ENCODE measurements at regions not wholly inside any gene's neighbourhood (a gene's known extent, or its start where the extent isn't known, plus 50 kb on each side); places are given as distances from the start of the nearest gene placed in this dataset.
"Not testable (repeated sequence)": the region's sequence is repeated elsewhere in the genome, so short reads cannot be mapped to it uniquely, and the experiment has no call there.

DNA sequence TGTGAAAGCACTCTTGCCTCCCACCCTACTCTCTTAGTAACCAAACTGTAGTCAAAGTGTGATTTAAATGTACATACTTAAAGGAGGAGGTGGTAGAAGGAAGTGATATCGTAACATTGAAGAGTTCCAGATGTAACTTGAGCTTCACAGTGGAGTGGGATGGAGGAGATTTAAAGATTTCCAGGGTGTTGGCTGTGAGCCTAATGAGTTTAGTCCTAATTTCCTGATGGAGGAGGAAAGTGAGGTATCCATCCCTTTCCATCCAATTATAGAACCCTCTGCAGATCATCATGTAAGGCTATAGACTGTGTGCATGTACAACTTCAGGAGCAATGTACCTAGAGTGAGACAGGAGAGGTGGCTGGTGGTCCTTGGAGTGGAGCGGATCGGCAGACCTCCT, 1163.9 kb upstream of the SEMA6A start:
- FAIRE-seq = no peak
- DNase-seq (ENCODE audit: low spot score) = no peak

DNA sequence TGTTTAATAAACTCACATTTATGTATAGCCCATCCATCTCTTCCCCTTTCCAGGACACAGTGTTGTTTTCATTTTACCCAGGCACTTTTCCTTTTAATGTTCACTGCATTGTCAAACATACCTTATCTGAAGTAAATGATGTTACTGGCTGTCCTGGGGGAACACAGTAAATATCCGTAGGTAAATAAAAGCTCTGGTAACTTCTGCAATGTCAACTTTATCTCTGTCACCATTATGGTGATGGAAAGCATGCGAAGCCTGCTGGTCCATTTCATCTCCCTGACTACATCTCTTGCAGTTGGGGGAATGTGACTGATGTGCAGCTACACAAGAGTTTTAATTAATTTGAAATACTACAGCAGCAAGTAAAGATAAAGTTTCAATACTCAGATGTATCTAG, 1162.1 kb upstream of the SEMA6A start:
- no peak for DNase-seq (ENCODE audit: low spot score)
- FAIRE-seq = no peak

GRCh38 chr5:117734056-117734455, 1159.4 kb upstream of the SEMA6A start:
- FAIRE-seq (no peak), DNase-seq (ENCODE audit: low spot score) (no peak)

DNA sequence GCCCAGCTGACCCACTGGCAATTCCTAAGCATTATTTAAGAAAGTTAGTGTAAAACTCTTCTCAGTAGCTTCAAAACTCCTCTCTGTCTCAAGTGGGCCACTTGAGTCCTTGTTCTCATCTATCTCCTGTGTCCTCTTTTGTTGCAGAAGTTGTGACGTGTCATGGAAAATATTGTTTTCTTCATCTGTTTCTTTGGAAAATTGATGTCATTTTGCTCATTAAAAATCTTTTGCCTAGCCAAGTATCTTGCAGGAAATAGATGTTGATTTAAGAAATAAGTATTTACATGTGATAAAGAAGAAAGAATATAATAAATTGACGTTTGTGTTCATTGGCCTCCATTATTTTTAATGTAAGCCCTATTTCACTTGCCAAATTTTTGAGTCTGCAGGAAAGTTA, 1158.4 kb upstream of the SEMA6A start:
- FAIRE-seq (no peak), DNase-seq (ENCODE audit: low spot score) (no peak)

DNA sequence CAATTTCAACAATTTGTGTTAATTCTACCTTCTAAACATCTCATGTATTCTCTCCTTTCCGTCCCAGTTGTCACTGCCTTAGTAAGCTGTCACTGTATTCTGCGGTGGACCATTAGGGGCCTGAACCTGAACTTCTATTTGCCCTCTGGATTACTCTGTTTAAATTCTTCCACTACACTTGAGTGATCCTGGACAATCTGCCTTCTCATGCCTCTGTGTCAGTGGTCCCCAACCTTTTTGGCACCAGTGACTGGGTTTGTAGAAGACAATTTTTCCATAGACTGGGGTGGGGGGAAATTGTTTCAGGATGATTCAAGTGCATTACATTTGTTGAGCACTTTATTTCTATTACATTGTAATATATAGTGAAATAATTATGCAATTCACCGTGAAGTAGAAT, 1157.6 kb upstream of the SEMA6A start:
- no peak for FAIRE-seq
- no peak for DNase-seq (ENCODE audit: low spot score)

DNA sequence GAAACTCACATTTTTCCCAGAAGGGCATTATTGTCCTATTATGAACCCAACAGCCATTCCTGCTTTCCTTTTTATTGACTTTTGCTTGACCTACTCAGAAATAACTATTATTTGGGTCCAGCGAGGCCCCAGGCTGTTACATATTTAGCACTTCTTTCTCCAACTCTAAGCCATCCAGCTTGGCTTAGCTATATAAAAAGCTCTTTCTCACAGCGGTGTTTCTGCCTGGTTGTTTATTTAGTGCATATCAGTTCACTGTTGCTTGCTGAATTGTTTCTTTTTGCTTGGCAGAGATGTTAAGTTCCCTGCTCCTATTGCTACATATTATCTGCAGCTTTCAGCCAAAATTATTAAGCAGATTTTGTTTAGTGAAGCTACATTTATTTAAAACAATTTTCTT, 1156.8 kb upstream of the SEMA6A start:
- FAIRE-seq (no peak), DNase-seq (ENCODE audit: low spot score) (no peak)

GRCh38 chr5:117720784-117721183, 1146.2 kb upstream of the SEMA6A start:
- not testable (repeated sequence) for DNase-seq (ENCODE audit: low spot score); FAIRE-seq

GRCh38 chr5:117719413-117719812, 1144.8 kb upstream of the SEMA6A start:
- no peak for FAIRE-seq
- no peak for DNase-seq (ENCODE audit: low spot score)

DNA sequence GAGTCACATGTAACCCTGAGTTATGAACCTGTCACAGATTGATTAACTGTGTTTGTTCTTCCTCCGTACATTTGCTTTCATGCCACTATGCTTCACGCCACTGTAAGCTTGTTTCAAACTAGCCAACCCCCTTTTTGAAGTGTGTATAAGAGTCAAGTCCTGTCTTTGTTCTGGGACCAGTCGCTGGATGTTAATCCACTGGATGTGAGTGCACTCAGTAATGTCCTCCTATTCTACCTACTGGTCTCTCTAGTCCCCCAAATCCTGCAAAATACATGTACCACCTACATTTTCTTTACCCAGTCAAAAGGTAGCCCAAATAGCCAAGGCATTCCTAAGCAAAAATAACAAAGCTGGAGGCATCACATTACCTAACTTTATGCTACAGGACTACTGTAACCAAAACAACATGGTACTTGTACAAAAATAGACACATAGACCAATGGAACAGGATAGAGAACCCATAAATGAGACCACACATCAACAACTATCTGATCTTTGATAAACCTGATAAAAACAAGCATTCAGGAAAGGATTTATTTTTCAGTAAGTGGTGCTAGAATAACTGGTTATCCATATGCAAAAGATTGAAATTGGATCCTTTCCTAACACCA, 1139.1 kb upstream of the SEMA6A start:
- DNase-seq (ENCODE audit: low spot score) (no peak), FAIRE-seq (no peak)

- FAIRE-seq (no peak), DNase-seq (ENCODE audit: low spot score) (no peak)
Observed at GRCh38 chr5:117701062-117701461, 1126.4 kb upstream of the SEMA6A start.

DNA sequence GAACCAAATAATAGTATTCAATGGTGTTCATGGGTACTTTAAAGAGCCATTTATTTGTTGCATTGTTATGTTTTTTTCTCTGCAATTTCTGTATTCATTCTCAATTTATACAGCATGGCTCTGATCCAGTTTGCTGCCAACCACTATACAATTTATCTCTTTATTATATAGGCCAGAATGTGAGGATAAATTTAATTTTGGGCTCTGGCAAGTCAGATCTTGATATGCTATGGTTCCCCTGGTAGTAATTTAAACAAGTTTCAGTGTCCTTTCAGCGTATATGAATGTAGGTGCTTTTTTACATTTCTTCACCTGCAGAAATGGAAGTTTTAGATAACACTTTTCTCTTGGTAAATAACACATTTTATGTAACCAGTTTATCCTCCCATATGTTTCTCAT, 1118.0 kb upstream of the SEMA6A start:
- no peak for DNase-seq (ENCODE audit: low spot score)
- no peak for FAIRE-seq

GRCh38 chr5:117691081-117691870, 1116.7 kb upstream of the SEMA6A start:
- no peak for DNase-seq (ENCODE audit: low spot score)

GRCh38 chr5:117690612-117691011, 1116.0 kb upstream of the SEMA6A start:
- FAIRE-seq = no peak
- no peak for DNase-seq (ENCODE audit: low spot score)

More at GRCh38 chr5:117691081-117691870, 1116.7 kb upstream of the SEMA6A start:
- FAIRE-seq = no peak

DNA sequence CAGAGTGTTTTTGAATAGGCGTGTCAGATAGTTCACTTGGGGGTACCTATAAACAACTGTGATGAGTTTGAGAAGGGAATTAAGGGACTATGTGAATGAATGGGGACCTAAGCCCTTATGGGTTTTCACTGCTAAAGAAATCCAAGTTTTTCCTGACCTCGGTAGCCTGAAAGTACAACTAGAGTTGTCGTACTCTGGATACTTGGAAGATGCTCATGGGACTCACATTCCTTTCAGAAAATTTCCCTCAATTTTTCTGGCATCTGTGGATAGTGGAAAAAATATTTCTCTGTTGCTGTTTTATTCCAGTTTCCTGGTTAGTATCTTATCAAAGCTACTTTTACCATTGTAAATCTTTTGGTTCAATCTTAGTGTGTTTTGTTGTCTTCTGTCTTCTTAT, 1112.3 kb upstream of the SEMA6A start:
- no peak for DNase-seq (ENCODE audit: low spot score)
- FAIRE-seq = no peak

DNA sequence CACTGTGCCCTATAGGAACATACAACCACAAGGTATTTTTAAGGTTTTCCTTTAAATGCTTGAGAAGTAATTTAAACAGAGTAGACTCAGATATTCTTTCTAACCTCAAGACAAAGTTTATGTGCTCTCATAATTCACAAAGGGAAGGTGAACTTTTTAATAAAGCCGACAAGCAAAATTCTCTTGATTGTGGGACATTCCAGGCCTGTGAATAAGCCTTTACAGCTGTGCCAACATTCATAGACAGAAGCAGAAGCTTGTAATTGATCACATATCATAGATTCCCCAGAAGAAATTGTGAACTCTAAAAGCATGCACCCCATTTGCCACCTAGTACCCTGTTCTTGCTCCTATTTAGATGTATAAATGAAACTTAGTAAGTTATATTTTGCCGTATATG, 1107.8 kb upstream of the SEMA6A start:
- FAIRE-seq = no peak

DNA sequence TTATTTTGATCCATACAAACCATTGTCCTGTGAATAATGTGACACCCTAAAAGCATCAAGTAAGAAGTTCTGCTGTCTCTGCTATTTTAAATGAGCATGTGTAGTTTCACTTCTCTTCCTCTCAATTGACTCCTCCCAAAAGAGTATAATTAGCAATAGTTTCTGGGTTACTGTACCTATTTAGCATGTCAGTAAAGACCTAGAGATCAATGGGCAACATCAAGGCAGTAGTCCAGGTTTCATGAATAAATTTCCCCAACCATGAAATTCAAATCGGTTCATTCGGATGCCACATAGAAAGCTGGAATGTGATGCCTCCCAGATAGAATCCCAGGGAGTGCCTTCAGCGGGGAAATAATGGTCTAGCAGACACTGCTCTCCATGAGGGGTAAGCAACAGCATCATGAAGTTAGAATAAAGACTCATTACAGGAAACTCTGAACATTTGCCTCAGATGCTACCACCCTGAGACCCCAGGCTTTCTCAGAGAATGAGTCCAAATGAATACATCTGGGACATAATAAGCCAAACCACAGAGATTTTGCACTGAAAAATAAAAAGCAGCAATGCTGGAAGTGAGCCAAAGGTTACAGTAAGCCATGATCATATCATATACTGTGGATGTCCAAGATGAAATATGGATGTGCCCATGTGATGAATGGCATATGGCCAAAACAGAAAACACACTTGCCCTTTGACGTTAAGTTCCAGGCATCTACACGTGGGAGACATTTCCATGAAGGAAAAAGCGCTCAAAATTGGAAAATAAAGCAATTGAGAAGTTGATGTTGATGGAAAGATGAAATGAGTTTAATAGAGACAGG, 1107.0 kb upstream of the SEMA6A start:
- FAIRE-seq = no peak
- no peak for DNase-seq (ENCODE audit: low spot score)

More for the DNA sequence above, 1107.8 kb upstream of the SEMA6A start:
- no peak for DNase-seq (ENCODE audit: low spot score)

DNA sequence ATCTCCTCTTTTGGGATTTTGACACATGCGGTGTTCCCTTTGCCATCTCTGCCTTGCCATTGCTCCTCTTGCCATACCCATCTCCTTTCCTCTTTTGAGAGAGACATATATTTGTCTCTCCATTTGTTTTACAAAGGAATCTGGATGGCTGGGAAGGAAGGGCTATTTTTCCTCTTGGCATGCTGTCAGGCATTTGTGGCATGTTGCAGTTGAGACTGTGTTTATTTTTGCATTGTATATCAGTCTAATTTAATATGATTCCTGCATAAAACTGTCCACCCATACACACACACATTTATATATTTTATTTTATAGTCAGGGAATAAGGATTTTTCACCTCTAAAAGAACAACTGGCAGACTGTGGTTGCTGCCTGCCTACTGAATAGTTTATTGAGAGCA, 1105.8 kb upstream of the SEMA6A start:
- FAIRE-seq = no peak

DNA sequence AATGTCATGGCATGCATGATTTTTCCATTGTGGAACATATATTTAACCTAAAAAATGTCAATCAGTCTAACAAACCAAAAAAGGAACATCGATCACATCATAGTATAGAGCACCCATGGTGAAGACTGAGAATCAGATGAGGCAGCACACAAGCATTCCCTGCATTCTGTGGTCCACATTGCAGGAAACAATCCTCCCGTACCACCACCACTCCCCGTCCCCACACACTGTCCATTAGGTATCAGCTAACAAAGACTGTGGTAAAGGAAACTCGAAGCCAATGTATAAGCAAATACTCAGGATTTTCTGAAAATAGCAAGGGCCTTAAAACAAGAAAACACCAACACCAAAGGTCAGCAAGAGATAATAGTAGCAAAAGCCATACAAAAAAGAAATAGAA, 1104.4 kb upstream of the SEMA6A start:
- no peak for FAIRE-seq

More for the DNA sequence above, 1105.8 kb upstream of the SEMA6A start:
- no peak for DNase-seq (ENCODE audit: low spot score)

GRCh38 chr5:117675646-117676045, 1101.0 kb upstream of the SEMA6A start:
- no peak for FAIRE-seq

More for the DNA sequence above, 1104.4 kb upstream of the SEMA6A start:
- no peak for DNase-seq (ENCODE audit: low spot score)

DNA sequence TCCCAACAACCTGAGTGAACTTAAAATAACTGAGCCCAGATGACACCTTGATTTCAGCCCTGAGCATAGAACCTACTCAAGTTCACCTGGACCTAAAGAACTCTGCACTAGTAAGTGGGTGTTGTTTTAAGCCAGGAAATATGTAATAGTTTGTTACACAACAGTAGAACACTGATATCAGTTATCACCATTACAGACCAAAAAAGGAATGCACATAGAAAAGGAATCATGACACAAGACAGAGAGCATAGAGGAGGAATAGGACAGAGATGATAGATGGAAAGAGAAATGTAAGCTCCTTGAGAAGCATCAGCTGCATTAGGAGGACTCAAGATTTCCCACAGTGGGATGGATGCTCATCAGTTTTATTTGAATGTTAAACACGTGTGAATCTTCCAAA, 1096.9 kb upstream of the SEMA6A start:
- FAIRE-seq = no peak
- no peak for DNase-seq (ENCODE audit: low spot score)

More at GRCh38 chr5:117675646-117676045, 1101.0 kb upstream of the SEMA6A start:
- DNase-seq (ENCODE audit: low spot score) = no peak

DNA sequence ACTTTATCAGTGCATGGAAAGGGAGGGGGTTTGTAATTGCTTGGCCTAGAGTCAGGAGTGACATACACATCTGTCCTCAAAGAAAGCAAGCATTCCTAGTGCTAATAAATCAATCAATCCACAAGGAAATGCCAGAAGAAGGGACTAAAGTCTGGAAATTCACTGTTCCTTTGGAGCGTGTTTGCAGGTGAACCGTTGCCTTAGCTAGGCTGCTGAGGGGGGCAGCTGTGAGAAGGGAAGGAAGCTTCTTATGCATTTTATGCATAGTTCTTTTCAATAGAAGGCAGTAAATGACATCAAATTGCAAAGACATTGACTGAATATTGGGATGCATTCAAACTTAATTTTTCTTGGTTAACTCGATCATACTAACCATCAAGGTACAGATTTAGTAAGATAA, 1092.5 kb upstream of the SEMA6A start:
- FAIRE-seq (no peak), DNase-seq (ENCODE audit: low spot score) (no peak)

DNA sequence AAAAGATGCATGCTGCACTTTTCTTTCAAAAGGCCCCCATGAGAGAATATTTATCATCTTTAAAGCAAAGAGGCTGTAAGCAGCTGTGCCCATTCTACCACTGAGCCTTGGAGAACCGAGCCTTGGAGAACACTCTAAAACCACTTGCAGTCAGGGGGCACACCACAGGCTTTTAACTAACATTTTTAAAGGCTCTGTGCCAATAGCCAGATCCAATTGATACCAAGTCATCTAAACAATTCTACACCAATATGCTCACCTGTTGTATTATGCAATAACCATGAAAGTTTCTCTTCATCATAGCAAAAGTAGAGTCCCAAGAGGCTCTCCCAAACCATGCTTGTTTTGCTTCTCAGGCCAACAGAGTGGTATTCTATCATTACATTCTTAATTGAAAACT, 1090.5 kb upstream of the SEMA6A start:
- no peak for DNase-seq (ENCODE audit: low spot score)
- no peak for FAIRE-seq

Measured in RCC 7860 (cell line).